Suprapubic skin (tissue), 4 donors: ENCODE measurements at regions not wholly inside any gene's neighbourhood (a gene's known extent, or its start where the extent isn't known, plus 50 kb on each side); places are given as distances from the start of the nearest gene placed in this dataset.

ENCODE experiments used
- DNase-seq, 2 donors: peaks; one replicate each; pipeline ENCODE4 v3.0.0-alpha.2; 2019; ENCODE audit warnings: low spot score in 2 of 2
- H3K27ac ChIP-seq: fragments of 200-600 bp; sonication (generic); one replicate; pipeline ENCODE4 v1.5.1; 2019
- H3K27me3 ChIP-seq: fragments of 200-600 bp; sonication (generic); one replicate; pipeline ENCODE4 v1.5.1; 2019
- H3K36me3 ChIP-seq: fragments of 200-600 bp; sonication (generic); one replicate; pipeline ENCODE4 v1.5.1; 2019
- H3K4me1 ChIP-seq: fragments of 200-600 bp; sonication (generic); one replicate; pipeline ENCODE4 v1.5.1; 2019
- H3K4me3 ChIP-seq: fragments of 200-600 bp; sonication (generic); one replicate; pipeline ENCODE4 v1.5.1; 2019; ENCODE audit warnings: mild to moderate bottlenecking
- H3K9me3 ChIP-seq: fragments of 200-600 bp; sonication (generic); one replicate; pipeline ENCODE4 v1.5.1; 2019
- EP300 ChIP-seq: sonication (generic); formaldehyde crosslinking; IDR thresholded peaks from one replicate; pipeline ENCODE4 v1.6.1; 2017; ENCODE audit warnings: antibody characterized with exemption
- POLR2A ChIP-seq, 2 donors: fragments of 450-650 bp; IDR thresholded peaks; one replicate each; pipeline ENCODE4 v1.6.1; 2017; ENCODE audit warnings: antibody characterized with exemption in 2 of 2, mild to moderate bottlenecking in 2 of 2, moderate library complexity in 2 of 2
- POLR2AphosphoS5 ChIP-seq, 3 donors: sonication (generic); formaldehyde crosslinking; IDR thresholded peaks; one replicate each; pipeline ENCODE4 v1.6.1; 2017; ENCODE audit warnings: antibody characterized with exemption in 3 of 3
- WGBS: methylation state at CpG from one replicate; pipeline ENCODE4 v1.1.5; 2018; 5-methylcytosine and 5-hydroxymethylcytosine counted together
- TF ChIP-seq, protein P1 (sequence below), 2 donors: fragments of 200-600 bp in 1 of 2; fragments of 450-650 bp in 1 of 2; sonication (generic) in 1 of 2; IDR thresholded peaks; one replicate each; pipeline ENCODE4 v1.5.1; 2016 to 2019; ENCODE audit warnings: antibody characterized with exemption in 2 of 2, mild to moderate bottlenecking in 1 of 2, moderate library complexity in 1 of 2

DNA sequence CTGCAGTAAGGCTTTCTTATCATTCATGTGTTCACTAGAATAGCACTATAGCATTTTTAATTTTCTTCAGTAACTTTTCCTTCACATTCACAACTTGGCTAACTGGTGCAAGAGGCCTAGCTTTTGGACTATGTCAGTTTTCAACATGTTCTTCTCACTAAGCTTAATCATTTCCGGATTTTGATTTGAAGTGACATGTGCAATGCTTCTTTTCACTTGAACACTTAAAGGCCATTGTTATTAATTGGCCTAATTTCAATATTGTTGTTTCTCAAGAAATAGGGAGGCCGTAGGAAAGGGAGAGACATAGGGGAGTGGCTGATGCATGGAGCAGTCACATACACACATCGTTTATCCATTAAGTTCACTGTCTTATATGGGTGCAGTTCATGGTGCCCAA lies 151.2 kb upstream of the NFE2L3 start:
- no peaks in the 10 kb centered on the region for H3K4me1 ChIP-seq
- WGBS, result 66% methylated on average over 3 of the region's 3 CpGs
- TF ChIP-seq EP300 (no peak), POLR2AphosphoS5 (IDR thresholded peaks at IDR 0.05) (no peak), POLR2A (IDR thresholded peaks at IDR 0.05) (no peak)
- TF ChIP-seq, protein P1, sequence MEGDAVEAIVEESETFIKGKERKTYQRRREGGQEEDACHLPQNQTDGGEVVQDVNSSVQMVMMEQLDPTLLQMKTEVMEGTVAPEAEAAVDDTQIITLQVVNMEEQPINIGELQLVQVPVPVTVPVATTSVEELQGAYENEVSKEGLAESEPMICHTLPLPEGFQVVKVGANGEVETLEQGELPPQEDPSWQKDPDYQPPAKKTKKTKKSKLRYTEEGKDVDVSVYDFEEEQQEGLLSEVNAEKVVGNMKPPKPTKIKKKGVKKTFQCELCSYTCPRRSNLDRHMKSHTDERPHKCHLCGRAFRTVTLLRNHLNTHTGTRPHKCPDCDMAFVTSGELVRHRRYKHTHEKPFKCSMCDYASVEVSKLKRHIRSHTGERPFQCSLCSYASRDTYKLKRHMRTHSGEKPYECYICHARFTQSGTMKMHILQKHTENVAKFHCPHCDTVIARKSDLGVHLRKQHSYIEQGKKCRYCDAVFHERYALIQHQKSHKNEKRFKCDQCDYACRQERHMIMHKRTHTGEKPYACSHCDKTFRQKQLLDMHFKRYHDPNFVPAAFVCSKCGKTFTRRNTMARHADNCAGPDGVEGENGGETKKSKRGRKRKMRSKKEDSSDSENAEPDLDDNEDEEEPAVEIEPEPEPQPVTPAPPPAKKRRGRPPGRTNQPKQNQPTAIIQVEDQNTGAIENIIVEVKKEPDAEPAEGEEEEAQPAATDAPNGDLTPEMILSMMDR (IDR thresholded peaks at IDR 0.05), result no peak
- H3K4me3 ChIP-seq, result no peak overlapping the region
- H3K9me3 ChIP-seq, result no peaks in the 10 kb centered on the region
- H3K27ac ChIP-seq, result no peak overlapping the region
- DNase-seq, result no peak
- peaks cover 3% of the 10 kb centered on the region for H3K27me3 ChIP-seq
- H3K36me3 ChIP-seq, result no peaks in the 10 kb centered on the region

DNA sequence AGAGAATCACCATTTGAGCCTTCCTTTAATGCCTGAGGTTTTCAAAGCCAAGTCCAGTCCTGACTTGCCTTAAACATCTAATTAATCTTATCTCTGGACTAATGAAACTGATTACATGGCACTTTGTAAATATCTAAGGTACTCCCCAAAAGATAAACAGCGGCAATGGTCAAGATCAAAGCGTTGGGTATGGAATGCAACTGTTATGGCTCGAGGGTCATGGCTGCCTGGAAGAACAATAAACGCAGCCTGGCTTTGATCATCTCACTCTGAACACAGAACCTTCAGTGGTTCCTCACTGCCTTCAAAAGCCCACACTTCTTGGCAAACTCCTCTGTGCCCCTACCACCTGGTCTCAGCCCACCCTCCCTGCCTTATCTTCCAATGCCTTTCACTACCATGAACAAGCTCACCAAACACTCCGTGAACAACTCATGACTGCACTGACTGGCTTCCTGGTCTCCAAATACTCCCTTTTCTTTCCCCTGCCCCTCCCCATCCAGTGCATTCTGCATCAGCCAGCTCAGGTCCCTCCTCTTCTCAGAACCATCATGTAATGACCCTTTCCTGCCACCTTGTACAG lies 150.2 kb upstream of the NFE2L3 start:
- H3K9me3 ChIP-seq, result no peaks in the 10 kb centered on the region
- peaks cover 3% of the 10 kb centered on the region for H3K27me3 ChIP-seq
- no peaks in the 10 kb centered on the region for H3K36me3 ChIP-seq
- no peak overlapping the region for H3K4me3 ChIP-seq
- H3K4me1 ChIP-seq, result no peaks in the 10 kb centered on the region
- no peak for DNase-seq
- no peak overlapping the region for H3K27ac ChIP-seq
- TF ChIP-seq EP300, result no peak
- TF ChIP-seq, protein P1 (IDR thresholded peaks at IDR 0.05), result no peak
- TF ChIP-seq POLR2A (IDR thresholded peaks at IDR 0.05), result no peak
- no peak for TF ChIP-seq POLR2AphosphoS5 (IDR thresholded peaks at IDR 0.05)
- WGBS, result 64% methylated on average over 5 of the region's 5 CpGs

DNA sequence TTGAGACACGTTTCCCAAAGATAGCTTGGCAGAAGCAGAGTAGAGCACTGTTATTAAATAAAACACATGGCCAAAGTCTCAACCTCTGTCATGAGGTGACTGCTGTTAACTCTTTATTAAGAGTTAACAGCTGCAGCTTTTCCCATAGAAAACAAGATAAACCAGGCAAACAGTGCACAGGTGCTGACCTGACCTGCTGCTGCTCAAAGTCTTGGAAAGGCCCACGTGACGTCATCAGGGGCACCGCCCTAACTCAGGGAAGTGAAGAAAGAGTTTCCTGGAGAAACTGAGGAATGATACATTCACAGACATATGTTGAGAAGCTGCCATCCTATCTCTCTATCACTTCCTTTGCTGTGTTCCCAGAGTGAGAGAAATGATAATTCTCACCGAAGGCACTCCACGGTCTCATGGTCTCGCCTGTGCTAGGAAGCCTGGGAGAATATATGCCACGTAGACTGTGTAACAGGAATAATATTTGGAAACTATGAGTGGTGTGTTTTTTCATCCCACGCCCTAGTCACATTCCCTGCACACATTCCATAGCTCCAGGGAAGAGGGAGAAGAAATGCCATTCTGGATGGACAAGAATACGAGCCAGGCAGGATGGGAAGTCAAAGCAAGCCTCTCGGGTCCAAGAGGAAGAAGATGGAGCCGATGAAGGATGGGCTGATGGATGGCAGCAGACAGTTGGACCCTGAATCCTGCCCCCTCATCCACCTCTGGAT lies 146.2 kb upstream of the NFE2L3 start:
- 61% methylated on average over 12 of the region's 12 CpGs for WGBS

DNA sequence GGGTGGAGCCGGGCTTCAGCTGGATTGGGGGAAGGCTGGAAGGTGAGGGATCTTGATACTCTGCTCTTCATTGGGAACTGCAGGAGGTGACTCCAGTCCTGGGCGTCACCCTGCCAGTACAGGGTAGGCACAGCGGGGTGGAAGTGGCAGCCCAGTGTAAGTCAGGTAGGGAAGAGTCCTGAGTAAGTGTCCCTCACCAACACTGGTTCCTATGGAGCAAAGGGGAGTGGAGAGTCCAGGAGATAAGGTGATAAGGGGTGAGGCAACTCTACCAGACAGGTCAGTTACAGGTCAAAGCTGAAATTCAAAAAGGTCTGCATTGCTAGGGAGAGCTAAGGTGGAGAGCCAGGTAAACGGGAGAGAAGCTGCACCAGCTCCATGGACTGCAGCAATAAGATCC lies 145.6 kb upstream of the NFE2L3 start:
- WGBS, result 83% methylated on average over 4 of the region's 4 CpGs
- Histone ChIP-seq H3K27ac (no peak overlapping the region), H3K27me3 (peaks cover 3% of the 10 kb centered on the region), H3K4me3 (no peak overlapping the region), H3K4me1 (no peaks in the 10 kb centered on the region), H3K36me3 (no peaks in the 10 kb centered on the region), H3K9me3 (no peaks in the 10 kb centered on the region)
- DNase-seq, result no peak
- TF ChIP-seq POLR2A (IDR thresholded peaks at IDR 0.05), result no peak
- TF ChIP-seq POLR2AphosphoS5 (IDR thresholded peaks at IDR 0.05), result no peak
- no peak for TF ChIP-seq EP300
- TF ChIP-seq, protein P1 (IDR thresholded peaks at IDR 0.05), result no peak

More for the DNA sequence above, 146.2 kb upstream of the NFE2L3 start:
- H3K9me3 ChIP-seq, result no peaks in the 10 kb centered on the region
- no peaks in the 10 kb centered on the region for H3K4me1 ChIP-seq
- no peak overlapping the region for H3K4me3 ChIP-seq
- no peak for DNase-seq
- TF ChIP-seq POLR2A (IDR thresholded peaks at IDR 0.05), result no peak
- TF ChIP-seq EP300, result no peak
- no peak for TF ChIP-seq POLR2AphosphoS5 (IDR thresholded peaks at IDR 0.05)
- TF ChIP-seq, protein P1 (IDR thresholded peaks at IDR 0.05), result no peak
- H3K27me3 ChIP-seq, result peaks cover 3% of the 10 kb centered on the region
- H3K27ac ChIP-seq, result no peak overlapping the region
- H3K36me3 ChIP-seq, result no peaks in the 10 kb centered on the region

DNA sequence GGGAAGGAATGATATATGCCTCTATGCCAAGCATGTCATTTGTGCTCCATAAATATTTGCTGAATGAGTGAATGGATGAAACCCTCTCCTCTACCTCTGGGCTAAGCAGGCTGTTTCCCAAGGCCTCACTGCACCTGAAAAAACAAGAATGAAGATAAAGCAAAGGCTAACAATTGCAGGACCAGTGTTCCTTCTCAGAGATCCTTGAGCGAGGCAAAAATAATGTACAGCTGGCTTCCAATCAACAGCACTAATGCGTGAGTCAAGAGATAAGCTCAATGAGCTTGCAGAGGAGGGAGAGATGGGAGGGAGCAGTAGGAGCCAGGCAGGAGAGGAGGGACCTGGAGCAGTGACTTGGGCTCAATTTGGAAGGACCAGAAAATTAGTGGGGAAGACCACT lies 144.5 kb upstream of the NFE2L3 start:
- no peak for DNase-seq

More for the DNA sequence above, 144.5 kb upstream of the NFE2L3 start:
- Histone ChIP-seq H3K27me3 (no peaks in the 10 kb centered on the region), H3K4me3 (no peak overlapping the region), H3K9me3 (no peaks in the 10 kb centered on the region), H3K27ac (no peak overlapping the region), H3K4me1 (no peaks in the 10 kb centered on the region), H3K36me3 (no peaks in the 10 kb centered on the region)
- WGBS, result 52% methylated on average over 2 of the region's 2 CpGs
- TF ChIP-seq POLR2A (IDR thresholded peaks at IDR 0.05) (no peak), POLR2AphosphoS5 (IDR thresholded peaks at IDR 0.05) (no peak)
- TF ChIP-seq, protein P1 (IDR thresholded peaks at IDR 0.05), result no peak
